Stimulated activated CD8-positive, alpha-beta memory T cell treated with anti-CD3 and anti-CD28 coated beads, Interleukin-2, amount 100 ng/mL, for 48 hours (primary cell): ENCODE measurements at regions not wholly inside any gene's neighbourhood (a gene's known extent, or its start where the extent isn't known, plus 50 kb on each side); places are given as distances from the start of the nearest gene placed in this dataset.

Source experiments
- DNase-seq, 2 donors: peaks; one replicate each; pipeline ENCODE4 v3.0.0-alpha.2; 2020; ENCODE audit warnings: low read depth in 2 of 2

DNA sequence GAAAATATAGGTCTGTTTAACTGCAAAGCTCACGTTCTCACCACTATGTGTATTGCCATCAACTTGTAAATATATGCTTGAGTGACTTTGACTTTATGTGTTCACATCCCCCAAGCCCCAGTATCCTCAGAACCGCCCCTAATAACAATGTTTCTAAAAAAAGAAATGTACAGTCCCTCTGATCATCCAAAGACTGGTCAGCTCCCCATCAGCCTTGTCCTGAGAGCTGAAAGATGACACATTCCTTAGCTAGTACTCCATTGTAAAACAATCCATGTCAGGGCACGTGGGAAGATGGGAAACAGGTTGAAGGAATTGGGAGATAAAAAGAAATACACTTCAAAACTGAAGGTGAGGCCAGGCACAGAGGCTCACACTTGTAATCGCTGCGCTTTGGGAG, 279.4 kb upstream of the WWC1 start:
- no peak for DNase-seq

DNA sequence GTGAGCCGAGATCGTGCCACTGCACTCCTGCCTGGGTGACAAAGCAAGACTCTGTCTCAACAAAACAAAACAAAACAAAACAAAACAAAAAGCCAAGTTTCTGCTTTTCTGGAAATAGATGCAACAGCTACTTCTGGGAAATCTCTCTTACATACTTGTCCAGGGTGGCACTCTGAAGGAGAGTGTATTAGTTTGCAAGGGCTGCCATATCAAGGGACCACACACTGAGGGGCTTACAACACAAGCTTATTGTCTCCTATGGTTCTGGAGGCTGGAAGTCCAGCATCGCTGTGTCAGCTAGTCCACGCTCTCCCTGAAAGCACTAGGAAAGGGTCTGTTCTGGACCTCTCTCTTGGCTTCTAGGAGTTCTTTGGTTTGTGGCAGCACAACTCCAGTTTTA, 277.9 kb upstream of the WWC1 start:
- no peak for DNase-seq

DNA sequence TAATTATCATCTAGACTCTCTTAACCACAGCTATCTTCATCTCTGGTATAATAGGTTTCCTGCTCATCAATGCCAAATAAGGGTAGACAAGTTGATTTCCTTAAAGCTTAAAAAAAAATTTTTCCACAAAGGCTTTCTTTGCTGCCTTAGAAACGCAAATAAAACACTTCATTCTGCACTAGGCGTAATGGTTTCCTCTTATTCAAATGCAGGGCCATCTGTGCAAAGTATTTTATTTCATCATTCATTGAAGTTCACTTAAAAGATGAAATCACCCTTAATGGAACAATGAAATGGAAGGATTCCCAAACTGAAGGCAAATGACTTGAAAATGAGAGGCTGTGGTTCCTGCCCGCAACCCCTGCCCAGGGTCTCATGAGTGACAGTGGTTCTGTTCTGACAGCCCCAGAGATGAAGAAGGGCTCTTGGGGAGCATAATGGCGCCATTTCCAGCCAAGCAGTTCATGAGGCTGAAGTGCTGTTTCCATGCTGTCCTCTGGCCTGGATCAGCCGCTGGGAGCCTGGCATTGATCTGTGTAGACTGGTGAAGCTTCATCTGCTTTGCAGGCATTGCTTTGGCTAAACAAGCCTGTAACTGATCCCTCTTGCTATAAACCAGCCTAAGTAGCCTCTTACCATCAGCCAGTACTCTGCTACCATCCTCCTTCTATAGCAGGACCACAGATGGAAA, 276.9 kb upstream of the WWC1 start:
- no peak for DNase-seq

DNA sequence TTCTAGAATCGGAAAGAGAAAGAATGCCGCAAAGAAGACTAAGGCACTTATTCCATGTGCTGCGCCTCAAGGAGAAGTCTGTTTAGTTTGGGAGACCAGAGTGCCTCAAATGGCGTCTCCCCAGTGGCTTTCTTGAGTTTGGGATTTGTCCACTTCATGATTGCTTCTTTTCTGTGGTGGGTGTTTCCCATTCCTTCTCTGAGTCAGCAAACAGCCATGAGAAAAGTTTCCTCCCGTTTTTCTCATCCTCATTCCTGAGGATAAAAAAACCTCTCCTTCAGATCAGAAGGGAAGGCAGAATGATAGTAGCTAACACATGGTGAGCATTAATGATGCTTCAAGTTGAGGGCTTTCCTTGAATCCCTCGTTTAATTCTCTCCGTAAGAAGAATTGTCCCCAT, 275.9 kb upstream of the WWC1 start:
- DNase-seq, result no peak

DNA sequence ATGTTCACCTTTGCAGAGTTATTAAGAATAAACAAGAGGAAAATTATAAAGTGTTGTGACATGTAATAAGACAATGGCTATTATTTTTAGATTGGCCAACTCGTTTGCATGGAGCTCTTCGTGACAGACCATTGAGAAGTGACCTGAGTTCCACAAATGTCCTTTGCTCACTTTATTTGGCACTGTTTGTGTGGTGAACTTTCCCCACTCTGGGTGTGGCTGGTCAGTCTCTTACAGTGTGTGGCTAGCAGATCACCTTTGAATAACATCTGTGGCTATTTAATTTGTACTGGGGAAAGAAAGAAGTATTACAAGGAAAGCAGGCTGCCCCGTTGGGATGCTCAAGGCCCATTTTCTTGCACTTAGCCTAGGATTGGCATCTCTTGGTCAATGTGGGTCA, 274.1 kb upstream of the WWC1 start:
- no peak for DNase-seq

DNA sequence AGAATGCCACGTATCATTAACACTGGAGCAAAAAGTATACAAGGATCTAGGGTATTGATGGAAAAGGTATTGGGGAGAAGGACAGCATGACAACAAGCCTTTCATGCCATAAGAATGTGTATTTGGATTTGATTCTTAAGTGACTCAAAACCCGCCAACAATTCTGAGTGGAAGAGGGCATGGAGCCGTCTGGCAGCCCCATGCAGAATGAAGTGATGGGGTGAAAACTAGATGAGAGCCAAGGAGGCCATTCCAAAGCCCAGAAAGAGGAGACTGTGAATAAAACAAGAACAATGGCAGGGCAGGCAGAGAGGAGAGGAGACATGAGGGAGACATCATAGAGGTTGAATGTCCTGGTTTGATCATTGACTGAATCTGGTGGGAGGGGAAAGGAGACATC, 272.3 kb upstream of the WWC1 start:
- DNase-seq, result no peak

DNA sequence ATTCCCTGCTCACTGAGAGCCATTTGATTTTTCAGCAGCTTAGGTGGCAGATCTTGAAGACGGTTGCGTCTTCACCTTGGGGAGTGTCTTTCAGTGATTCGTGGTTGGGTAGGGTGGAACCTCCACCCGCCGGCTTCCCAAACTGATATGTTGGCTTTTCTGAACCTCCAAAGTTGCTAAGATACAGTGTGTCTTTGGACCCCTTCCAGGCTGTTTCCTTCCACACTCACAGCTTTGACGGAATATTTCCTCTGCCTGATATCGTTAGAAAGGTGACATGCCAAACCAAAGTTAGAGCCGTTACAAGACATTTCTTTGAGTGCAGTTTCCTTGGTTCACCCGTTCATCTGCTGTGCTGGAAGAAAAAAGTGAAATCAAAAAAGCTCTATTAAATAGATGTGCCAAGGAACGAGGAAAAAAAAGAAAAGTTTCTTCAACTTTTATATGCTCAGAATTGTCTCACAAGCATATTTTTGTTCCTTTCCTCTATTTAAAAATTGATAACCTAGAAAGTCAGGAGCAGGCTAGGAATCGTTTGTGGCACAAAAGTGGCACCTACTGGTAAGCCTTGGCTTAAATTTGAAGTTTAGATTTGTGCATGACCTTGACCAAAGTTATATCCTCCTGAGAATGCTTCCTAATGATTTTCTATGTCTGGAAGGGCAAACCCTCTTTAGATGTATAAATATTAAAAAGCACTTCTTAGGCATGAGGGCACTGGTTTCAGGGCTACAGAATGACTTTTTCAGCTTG, 270.7 kb upstream of the WWC1 start:
- no peak for DNase-seq

DNA sequence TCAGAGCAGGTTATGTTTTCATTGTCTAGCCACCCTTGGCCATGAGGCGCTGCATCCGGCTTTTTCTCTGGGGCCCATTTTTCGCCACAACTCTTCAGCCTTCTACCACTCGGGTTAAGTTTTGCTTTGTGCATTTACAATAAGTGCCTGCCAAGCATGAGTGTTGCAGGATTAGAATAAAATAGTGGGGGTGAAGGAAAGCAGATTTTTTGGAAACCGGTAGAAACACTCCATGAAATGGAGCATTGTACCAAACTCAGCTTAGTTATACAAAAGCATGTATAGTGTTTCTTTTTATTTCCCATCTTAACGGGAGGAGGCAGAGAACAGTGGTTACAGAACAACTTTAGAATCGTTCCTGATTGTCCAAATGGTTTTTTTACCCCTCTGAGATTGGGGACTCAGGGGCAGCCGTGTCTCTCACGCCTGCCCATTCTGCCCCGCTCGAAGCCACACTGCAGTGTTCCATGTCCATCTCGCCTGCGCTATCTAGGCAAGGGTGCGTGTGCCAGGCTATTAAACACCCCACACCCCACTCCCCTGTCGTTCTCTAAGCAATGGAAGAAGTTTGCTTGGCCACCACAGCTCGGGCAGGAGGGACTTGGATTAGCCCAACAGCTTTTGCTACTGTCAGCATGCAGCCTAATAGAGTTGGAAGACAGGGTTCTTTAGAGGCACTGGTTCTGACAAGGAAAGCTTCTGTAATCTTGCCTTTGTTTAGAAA, 268.8 kb upstream of the WWC1 start:
- no peak for DNase-seq

DNA sequence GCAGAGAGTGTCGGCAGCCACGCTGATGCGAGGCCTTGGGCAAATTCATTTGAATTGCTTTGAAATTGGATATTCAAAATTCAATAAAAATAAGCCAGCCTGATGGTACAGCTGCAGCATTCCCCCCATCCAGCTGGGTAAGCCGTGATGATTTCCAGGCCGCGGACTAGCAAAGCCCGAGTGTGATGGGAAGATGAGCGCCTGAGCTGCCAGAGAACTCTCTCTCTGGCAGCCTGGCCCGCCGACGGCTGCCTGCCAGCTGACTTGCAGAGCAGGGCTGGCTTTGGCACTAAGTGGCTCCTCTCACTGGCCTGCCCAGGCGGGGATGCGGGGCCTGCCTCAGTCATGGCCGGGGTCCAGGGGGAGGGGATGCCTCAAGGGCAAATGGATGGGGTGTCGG, 268.3 kb upstream of the WWC1 start:
- no peak for DNase-seq

DNA sequence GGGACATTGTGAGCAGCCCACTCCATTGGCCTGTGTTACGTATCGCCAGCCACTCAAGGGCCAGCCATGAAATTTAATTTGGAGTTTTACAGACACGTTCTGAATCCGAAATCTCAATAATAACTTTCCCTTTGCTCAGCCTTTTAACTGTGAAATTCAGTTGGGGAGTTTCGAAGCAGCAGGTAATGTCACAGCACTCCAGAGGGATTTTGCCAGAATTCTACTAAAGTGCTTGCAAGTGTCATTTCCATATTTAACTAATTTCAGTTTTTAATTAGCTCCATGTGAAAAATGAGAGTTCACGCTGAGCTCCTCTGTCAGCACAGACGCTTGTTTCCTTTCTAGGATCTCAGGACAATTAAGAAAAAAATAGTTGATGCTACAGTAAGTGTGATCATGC, 267.1 kb upstream of the WWC1 start:
- DNase-seq, result no peak

DNA sequence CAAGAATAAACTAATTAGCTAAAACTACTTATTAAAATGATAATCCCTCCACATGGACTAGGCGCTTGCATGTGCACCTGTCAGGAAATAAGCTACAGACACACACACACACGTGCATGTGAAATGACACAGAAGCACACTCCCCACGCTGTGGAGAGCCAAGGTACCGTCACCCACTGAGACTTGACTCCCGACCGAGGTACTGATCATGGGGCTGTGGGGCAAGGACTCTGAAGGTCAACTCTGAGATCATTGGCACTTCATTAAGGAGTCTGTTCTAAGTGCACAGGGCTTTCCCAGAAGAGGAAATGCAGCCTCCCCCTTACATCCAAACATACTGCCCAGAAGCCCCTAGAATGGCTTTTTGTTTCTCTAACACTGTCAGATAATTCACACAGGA, 264.4 kb upstream of the WWC1 start:
- DNase-seq, result no peak

DNA sequence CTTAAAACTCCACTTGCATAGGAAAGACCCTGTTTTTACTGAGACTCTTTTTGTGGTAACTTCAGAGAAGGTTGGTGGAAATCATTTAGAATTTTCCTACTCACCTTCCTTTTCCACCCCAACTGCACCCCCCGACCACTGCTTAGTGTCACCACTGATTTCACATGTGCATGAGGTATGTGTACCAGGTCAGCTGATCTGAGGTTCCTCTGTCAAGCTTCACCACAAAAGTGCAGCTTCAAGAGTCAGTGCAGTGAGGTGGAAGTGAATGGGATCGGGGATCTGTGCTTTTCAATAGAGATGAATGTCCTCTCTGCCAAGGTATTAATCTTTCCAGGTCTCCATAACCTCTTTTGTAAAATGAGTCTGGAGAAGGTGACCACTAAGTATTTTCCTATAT, 260.5 kb upstream of the WWC1 start:
- no peak for DNase-seq

DNA sequence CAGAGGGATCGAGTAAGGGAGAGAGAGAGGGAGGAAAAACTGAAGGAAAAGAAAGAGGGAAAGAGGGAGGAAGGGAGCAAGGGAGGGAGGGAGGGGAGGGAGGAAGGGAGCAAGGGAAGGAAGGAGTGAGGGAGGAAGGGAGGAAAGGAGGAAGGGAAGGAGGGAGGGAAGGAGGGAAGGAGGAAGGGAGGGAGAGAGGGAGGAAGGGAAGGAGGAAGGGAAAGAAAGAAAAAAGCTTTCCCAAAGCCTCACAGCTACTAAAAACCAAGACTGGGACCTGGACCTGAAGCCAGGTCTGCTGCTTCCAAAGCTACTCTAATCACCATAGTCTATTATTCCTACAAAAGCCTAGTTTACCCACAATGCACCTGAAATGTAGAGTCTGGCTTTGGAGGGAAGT, 259.8 kb upstream of the WWC1 start:
- DNase-seq, result no peak

DNA sequence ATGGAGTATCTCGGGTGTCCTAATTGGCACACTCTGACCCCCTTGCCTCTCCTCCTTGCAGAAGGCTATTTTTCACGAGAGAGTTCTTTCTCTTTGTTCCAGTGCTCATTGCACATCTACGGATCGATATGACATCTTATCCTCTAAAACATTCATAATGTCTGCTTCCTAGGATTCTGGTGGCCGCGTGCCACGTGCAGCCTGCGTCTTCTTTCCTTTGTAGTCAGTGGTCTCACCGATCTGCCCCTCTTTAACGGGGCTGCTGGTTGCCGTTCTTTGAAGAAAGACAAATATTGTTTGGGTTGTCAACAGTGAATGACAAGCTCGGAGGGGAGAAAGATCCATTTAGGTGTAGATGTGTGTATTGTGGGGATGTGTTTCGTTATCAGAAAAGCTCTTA, 252.4 kb upstream of the WWC1 start:
- DNase-seq, result no peak

DNA sequence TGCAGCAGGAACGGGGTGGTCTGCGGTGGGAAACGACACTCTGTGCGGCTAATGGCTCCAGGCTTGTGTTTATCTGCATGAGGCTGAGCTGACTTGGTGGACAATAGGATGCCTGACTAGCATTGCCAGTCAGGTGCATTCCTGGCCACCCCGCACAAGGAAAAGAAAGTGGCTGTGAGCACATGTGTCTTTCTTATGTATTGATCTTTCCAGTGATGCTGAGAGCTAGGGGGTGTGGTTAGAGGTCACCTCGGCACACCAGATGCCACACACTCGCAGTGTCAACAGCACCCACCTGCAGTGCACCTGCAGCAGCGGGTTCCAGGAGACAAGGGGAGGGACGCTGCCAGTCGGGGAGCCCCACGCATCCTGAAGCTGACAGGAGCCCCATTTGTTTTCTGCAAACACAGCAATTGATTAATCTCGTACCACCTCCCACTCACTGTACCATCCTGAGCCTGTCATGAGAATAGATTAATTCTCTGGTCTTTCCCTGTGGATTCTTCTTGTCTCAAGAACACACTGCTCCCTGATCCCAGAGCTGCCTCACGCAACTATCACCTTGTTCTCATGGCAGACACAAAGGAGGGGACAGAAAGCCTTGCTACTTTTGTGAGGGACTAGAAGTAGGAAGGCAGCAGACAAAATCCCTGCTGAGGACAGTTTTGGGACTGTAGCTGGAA, 251.7 kb upstream of the WWC1 start:
- DNase-seq, result no peak

DNA sequence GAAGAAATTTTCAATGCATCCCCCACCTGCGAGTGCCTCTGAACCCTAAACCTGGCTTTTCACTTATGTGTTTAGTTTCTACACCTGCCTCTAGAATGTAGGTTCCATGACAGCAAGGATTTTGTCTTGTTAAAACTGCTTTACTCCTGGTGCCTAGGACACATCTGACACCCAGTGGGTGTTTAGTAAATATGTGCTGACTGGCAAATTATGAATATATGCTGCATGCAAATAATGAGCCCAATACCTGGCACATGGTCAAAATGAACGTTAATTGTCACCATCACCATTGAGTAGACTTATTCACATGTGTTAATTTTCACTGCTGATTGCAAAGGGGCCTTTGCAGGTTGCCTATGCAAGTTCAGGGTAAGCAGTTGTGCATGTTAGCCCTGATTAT, 249.9 kb upstream of the WWC1 start:
- no peak for DNase-seq

DNA sequence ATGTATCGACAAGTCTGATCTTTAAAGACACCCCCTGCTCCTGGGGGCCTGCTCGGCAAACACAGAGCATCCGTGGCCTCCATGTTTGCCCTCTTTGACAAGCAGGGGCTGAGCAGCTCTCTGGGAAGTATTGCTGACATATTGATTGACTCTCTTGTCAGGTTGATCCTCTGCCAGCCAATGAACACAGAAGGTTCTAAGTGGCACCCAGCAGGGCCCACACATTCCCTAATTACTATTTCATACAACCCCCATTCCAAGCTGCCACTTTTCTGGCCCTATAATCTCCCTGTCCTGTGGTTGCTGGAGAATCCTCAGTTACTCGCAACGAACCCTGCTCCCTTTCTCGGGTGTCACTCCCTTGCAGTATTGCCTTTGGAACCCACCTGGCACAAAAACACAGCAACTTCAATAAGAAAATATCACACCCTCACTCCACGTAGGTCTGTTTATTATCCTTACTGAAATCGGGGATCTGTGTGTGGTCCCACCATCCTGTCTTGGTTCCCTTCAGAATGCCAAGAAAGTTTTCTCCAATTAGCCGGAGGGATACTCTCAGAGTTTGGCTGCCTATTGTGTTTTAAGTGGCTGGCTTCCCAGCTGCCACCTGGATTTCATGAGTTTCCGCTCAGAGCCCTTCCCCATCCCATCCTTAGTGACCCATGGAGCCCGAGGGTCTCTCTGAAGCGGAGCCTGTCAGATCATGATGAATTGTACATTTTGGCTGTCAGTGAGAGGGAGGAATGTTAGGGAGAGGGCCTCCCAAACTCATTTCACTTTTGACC, 249.0 kb upstream of the WWC1 start:
- no peak for DNase-seq

DNA sequence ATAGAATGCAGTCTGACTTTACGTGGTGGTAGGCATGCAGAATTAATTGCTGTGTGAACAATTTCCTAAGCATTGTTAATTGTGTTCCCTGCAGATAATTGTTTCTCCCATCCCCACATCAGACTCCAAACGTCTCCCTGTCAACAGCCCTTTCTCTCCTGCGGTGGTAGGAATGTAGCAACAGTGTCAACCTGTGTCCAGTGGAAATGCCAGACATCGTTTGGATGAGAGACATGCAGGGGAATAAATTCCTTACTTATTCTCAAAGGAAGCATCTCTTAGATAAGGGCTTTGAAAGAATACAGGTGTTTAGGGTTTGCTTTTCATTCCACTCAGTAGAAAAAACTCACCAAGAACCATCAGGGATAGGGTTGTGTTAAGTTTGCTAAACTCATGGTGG, 245.3 kb upstream of the WWC1 start:
- DNase-seq, result no peak

DNA sequence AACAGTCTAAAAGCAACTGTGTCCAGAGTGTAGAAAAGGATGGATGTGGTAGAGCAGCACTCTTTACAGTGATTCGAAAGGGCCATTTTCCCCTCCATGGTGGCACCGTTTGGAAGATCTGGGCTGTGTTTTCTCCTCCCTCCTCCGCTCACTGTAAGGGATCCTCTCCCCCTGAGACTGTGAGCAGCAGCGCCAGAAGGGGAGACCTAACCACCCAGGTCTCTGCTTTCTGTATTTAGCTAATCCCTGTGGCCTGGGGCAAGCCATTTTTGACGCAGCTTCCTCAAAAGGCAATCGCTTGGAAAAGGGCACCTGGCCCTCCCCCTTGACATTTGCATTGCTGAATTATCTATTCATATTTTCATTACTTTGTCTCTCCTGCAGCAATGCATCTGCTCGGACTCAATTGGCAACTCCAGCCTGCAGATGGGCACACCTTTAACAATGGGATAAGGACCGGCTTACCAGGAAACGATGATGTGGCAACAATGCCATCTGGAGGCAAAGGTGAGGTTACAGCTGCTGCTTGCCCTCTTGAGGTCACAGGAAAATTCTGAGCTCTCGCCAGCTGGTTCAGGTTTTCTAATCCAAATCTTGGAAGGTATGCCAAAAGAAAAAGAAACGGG, 244.3 kb upstream of the WWC1 start:
- DNase-seq, result no peak

DNA sequence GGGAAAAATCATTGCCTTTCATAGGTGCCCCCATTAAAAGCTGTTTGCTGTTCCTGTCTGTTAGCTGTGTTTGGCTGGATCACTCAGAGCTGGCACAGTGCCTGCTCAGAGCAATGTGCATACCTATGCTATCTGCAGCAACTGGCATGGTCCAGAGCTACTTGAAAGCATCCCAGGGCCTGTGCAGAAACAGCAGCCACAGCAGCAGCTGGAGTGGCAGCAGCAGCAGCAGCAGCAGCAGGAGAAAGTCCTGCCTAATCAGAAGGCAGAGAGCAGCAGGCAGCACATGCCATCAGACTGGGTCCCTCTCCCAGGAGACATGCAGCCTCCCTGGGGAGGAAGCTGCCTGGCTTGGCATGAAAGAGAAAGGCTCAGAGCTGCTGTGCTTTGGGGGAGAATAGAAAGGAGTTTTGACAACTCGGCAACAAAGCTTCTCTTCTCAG, 243.8 kb upstream of the WWC1 start:
- no peak for DNase-seq

DNA sequence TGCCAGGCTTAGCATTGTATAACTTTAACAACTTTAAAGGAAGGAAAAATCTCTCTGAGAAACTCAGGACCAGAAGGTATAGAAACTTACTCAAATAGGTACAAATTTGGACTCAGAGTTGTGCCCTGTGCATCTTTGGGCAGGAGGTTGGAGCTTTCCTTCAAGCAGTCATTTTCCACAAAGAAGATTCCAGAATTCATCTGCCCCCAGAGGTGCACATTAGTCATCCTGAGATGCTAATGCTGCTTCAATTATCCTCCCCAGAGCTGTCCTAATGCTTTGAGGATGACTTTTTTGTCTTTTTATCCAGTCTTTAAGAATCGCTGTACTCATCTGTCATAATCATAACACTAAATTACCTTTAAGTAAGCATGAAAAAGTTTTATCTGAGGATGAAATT, 243.0 kb upstream of the WWC1 start:
- no peak for DNase-seq
